Lung (tissue), 11 donors: ENCODE measurements at regions not wholly inside any gene's neighbourhood (a gene's known extent, or its start where the extent isn't known, plus 50 kb on each side); places are given as distances from the start of the nearest gene placed in this dataset.

Experiments
- ATAC-seq: fragments of 200-7000 bp; cut with Tn5 transposase; one replicate; pipeline ENCODE4 v1.9.1; 2020; ENCODE audit warnings: moderate number of reproducible peaks; ENCODE audit not compliant: insufficient read depth, low FRiP score
- DNase-seq, 3 donors: peaks; one replicate each; pipeline ENCODE4 v3.0.0-alpha.2; 2013 to 2017
- H3K27ac ChIP-seq, 2 donors: one replicate each; pipeline ENCODE4 v1.5.1; 2013; ENCODE audit warnings: mild to moderate bottlenecking in 2 of 2, moderate library complexity in 2 of 2, control low read depth in 1 of 2, inconsistent platforms in 1 of 2, low read depth in 1 of 2, low read length in 1 of 2
- H3K27me3 ChIP-seq, 3 donors: one replicate each; pipeline ENCODE4 v1.5.1; 2013; ENCODE audit warnings: low read length in 2 of 3; ENCODE audit not compliant: control insufficient read depth in 3 of 3, insufficient read depth in 3 of 3
- H3K36me3 ChIP-seq, 4 donors: one replicate each; pipeline ENCODE4 v1.5.1; 2013; ENCODE audit warnings: low read length in 4 of 4, mild to moderate bottlenecking in 1 of 4, moderate library complexity in 1 of 4; ENCODE audit not compliant: control insufficient read depth in 4 of 4, insufficient read depth in 4 of 4
- H3K4me1 ChIP-seq, 5 donors: one replicate each; pipeline ENCODE4 v1.5.1; 2013; ENCODE audit warnings: low read length in 5 of 5, mild to moderate bottlenecking in 2 of 5, moderate library complexity in 1 of 5; ENCODE audit not compliant: control insufficient read depth in 5 of 5, insufficient read depth in 5 of 5
- H3K4me3 ChIP-seq: one replicate; pipeline ENCODE4 v1.5.1; 2013; ENCODE audit warnings: mild to moderate bottlenecking, control low read depth, moderate library complexity
- H3K9ac ChIP-seq, 2 donors: one replicate each; pipeline ENCODE4 v1.5.1; 2013; ENCODE audit warnings: low read length in 2 of 2, control low read depth in 1 of 2; ENCODE audit not compliant: insufficient read depth in 1 of 2
- H3K9me3 ChIP-seq, 4 donors: one replicate each; pipeline ENCODE4 v1.5.1; 2013; ENCODE audit warnings: low read length in 3 of 4, mild to moderate bottlenecking in 1 of 4, moderate library complexity in 1 of 4; ENCODE audit not compliant: control insufficient read depth in 4 of 4, insufficient read depth in 3 of 4
- WGBS, 2 donors: extraction: QIAGEN DNeasy Blood & Tissue Kit; methylation state at CpG; one replicate each; pipeline ENCODE4 v1.1.7; 2013; 5-methylcytosine and 5-hydroxymethylcytosine counted together
- TF ChIP-seq, protein P1 (sequence below): IDR thresholded peaks from 2 replicates; pipeline ENCODE4 v1.5.1; 2012; ENCODE audit warnings: mild to moderate bottlenecking; ENCODE audit errors: control extremely low read depth, extremely low read depth
- donor health status: control.
- donor health status: control.
- donor health status: Bipolar disorder and iron deficiency.
- donor health status: healthy.
- donor health status: DM: yes; HTN: yes; CAD: no.

- H3K4me3 ChIP-seq, result no peak overlapping the region
- no peaks in the 10 kb centered on the region for H3K36me3 ChIP-seq
- WGBS, 2 donors, result 64 to 89% methylated on average over 3 of the region's 3 CpGs
- peaks cover 0 to 2% (median 0%) of the 10 kb centered on the region in 3 donors for H3K27me3 ChIP-seq
- DNase-seq, result no peak
- TF ChIP-seq, protein P1, sequence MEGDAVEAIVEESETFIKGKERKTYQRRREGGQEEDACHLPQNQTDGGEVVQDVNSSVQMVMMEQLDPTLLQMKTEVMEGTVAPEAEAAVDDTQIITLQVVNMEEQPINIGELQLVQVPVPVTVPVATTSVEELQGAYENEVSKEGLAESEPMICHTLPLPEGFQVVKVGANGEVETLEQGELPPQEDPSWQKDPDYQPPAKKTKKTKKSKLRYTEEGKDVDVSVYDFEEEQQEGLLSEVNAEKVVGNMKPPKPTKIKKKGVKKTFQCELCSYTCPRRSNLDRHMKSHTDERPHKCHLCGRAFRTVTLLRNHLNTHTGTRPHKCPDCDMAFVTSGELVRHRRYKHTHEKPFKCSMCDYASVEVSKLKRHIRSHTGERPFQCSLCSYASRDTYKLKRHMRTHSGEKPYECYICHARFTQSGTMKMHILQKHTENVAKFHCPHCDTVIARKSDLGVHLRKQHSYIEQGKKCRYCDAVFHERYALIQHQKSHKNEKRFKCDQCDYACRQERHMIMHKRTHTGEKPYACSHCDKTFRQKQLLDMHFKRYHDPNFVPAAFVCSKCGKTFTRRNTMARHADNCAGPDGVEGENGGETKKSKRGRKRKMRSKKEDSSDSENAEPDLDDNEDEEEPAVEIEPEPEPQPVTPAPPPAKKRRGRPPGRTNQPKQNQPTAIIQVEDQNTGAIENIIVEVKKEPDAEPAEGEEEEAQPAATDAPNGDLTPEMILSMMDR, result no peak
- no peak overlapping the region for H3K9ac ChIP-seq
- no peak for ATAC-seq
- H3K9me3 ChIP-seq, result peaks cover 0 to 2% (median 0%) of the 10 kb centered on the region in 4 donors
- H3K4me1 ChIP-seq, result no peaks in the 10 kb centered on the region
- H3K27ac ChIP-seq, result no peak overlapping the region
Measured at GRCh38 chr2:59933948-59934347, 619.5 kb downstream of the BCL11A start.

DNA sequence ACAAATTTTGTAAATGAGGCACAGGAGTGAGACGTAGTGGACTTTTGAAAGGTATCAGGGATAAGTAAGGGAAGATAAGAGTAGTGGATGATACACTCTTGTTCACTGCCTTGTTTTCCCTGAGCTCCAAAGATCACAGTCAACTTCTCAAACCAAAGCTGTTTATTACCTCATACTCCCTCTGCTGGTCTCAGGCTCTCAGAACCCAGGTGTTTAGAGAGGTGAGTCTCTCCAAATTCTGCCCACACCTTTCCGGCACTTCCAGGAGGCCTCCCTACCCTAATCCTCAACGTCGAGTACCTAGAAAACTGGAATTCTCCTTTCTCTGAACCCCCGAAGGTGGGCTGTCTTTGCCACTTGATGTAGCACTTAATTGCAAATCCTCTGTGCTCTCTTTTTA lies 621.1 kb downstream of the BCL11A start:
- no peak overlapping the region for H3K9ac ChIP-seq
- H3K4me1 ChIP-seq, result no peaks in the 10 kb centered on the region
- H3K4me3 ChIP-seq, result no peak overlapping the region
- H3K27me3 ChIP-seq, result no peaks in the 10 kb centered on the region
- no peaks in the 10 kb centered on the region for H3K36me3 ChIP-seq
- H3K9me3 ChIP-seq, result peaks cover 0 to 2% (median 0%) of the 10 kb centered on the region in 4 donors
- 87 to 88% methylated on average over 5 of the region's 5 CpGs for WGBS, 2 donors
- no peak overlapping the region for H3K27ac ChIP-seq
- ATAC-seq (no peak), DNase-seq (no peak)
- TF ChIP-seq, protein P1, result no peak

- Histone ChIP-seq H3K9me3 (peaks cover 0 to 2% (median 0%) of the 10 kb centered on the region in 4 donors), H3K9ac (no peak overlapping the region), H3K27ac (no peak overlapping the region), H3K4me3 (no peak overlapping the region), H3K27me3 (no peaks in the 10 kb centered on the region), H3K4me1 (no peaks in the 10 kb centered on the region), H3K36me3 (no peaks in the 10 kb centered on the region)
- ATAC-seq, result no peak
- WGBS, 2 donors, result 77 to 81% methylated on average over 4 of the region's 4 CpGs
- no peak for DNase-seq
- TF ChIP-seq, protein P1, result no peak
Measured at GRCh38 chr2:59930430-59930829, 623.0 kb downstream of the BCL11A start.

DNA sequence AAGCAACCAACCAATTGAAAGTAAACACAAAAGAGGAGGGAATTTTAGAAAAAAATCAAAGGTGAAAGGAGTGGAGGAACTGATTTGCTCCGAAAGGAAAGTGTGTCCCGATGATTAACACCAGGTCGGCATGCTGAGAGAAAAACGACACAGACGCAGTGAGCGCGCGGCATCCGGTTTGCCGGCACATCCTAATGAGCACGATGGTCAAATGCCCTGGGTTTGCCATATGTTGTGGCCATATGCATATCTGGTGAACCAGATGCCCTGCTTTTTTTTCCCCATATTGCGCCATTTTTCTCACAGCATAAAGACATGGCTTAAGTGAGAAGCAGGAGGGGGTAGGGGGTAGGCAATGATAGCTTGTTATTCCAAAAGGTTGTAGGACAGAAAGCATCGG lies 626.7 kb downstream of the BCL11A start:
- Histone ChIP-seq H3K36me3 (no peaks in the 10 kb centered on the region), H3K9me3 (peaks cover 0 to 2% (median 0%) of the 10 kb centered on the region in 4 donors), H3K27me3 (no peaks in the 10 kb centered on the region), H3K4me1 (peaks cover 0 to 11% (median 0%) of the 10 kb centered on the region in 5 donors), H3K9ac (no peak overlapping the region), H3K27ac (no peak overlapping the region), H3K4me3 (no peak overlapping the region)
- ATAC-seq, result no peak
- TF ChIP-seq, protein P1, result no peak
- 91 to 94% methylated on average over 13 of the region's 13 CpGs for WGBS, 2 donors
- DNase-seq, result no peak
